Activated CD4-positive, alpha-beta T cell treated with anti-CD3 and anti-CD28 coated beads, Interleukin-2, amount 10 ng/mL, durations not matched to agents 7 days and 5 days (primary cell): ENCODE measurements at regions not wholly inside any gene's neighbourhood (a gene's known extent, or its start where the extent isn't known, plus 50 kb on each side); places are given as distances from the start of the nearest gene placed in this dataset.

ENCODE experiments used
- CTCF ChIA-PET: fragments of 350-600 bp; sonication (Branson Sonifier 250); formaldehyde crosslinking; loops from one replicate; lab custom pipeline; 2021; ENCODE audit warnings: antibody characterized with exemption; lab: Charles Lee
- POLR2A ChIA-PET: fragments of 350-600 bp; sonication (Branson Sonifier 250); formaldehyde crosslinking; loops from one replicate; lab custom pipeline; 2021; ENCODE audit warnings: antibody characterized with exemption; lab: Charles Lee
- DNase-seq: peaks from one replicate; pipeline ENCODE4 v3.0.0-alpha.2; 2020
- H3K27ac Mint-ChIP-seq: one replicate; pipeline ENCODE4 v1.8.0; 2021; ENCODE audit warnings: mild to moderate bottlenecking, moderate library complexity, mixed read lengths
- H3K27me3 Mint-ChIP-seq: one replicate; pipeline ENCODE4 v1.8.0; 2021; ENCODE audit warnings: mixed read lengths
- H3K36me3 Mint-ChIP-seq: one replicate; pipeline ENCODE4 v1.8.0; 2021; ENCODE audit warnings: low read depth, mixed read lengths
- H3K4me1 Mint-ChIP-seq: one replicate; pipeline ENCODE4 v1.8.0; 2021; ENCODE audit warnings: mixed read lengths
- H3K4me3 Mint-ChIP-seq: one replicate; pipeline ENCODE4 v1.8.0; 2021; ENCODE audit warnings: mild to moderate bottlenecking, moderate library complexity, mixed read lengths
- H3K9me3 Mint-ChIP-seq: one replicate; pipeline ENCODE4 v1.8.0; 2021; ENCODE audit warnings: mixed read lengths

GRCh38 chr13:111541752-111542529, 221.5 kb downstream of the TEX29 start:
- H3K4me1 Mint-ChIP-seq, result no peaks in the 10 kb centered on the region
- H3K27me3 Mint-ChIP-seq, result peaks cover 2% of the 10 kb centered on the region
- no peaks in the 10 kb centered on the region for H3K36me3 Mint-ChIP-seq
- peaks cover 4% of the 10 kb centered on the region for H3K9me3 Mint-ChIP-seq
- no peak overlapping the region for H3K27ac Mint-ChIP-seq
- POLR2A ChIA-PET, result no interaction called here
- CTCF ChIA-PET, result no interaction called here
- no peak overlapping the region for H3K4me3 Mint-ChIP-seq
- no peak for DNase-seq

- Mint-ChIP-seq H3K9me3 (peaks cover 4% of the 10 kb centered on the region), H3K4me3 (no peak overlapping the region), H3K27ac (no peak overlapping the region), H3K27me3 (no peaks in the 10 kb centered on the region), H3K4me1 (no peaks in the 10 kb centered on the region), H3K36me3 (no peaks in the 10 kb centered on the region)
- ChIA-PET POLR2A (no interaction called here), CTCF (no interaction called here)
- no peak for DNase-seq
Observed at GRCh38 chr13:111542530-111543341, 222.3 kb downstream of the TEX29 start.

GRCh38 chr13:111546921-111547675, 226.7 kb downstream of the TEX29 start:
- Mint-ChIP-seq H3K27me3 (no peaks in the 10 kb centered on the region), H3K9me3 (peaks cover 4% of the 10 kb centered on the region), H3K36me3 (no peaks in the 10 kb centered on the region), H3K4me3 (no peak overlapping the region), H3K27ac (no peak overlapping the region), H3K4me1 (no peaks in the 10 kb centered on the region)
- ChIA-PET CTCF (interaction anchor here (0.6 kb wide), 1 partner anchor 164 kb away, joined by 3 read pairs; no protein-coding TSS in a partner anchor), POLR2A (no interaction called here)
- no peak for DNase-seq

GRCh38 chr13:111547726-111548273, 227.4 kb downstream of the TEX29 start:
- no peak for DNase-seq
- ChIA-PET POLR2A (no interaction called here), CTCF (interaction anchor here (0.6 kb wide), 1 partner anchor 165 kb away, joined by 3 read pairs; no protein-coding TSS in a partner anchor)
- H3K27ac Mint-ChIP-seq, result no peak overlapping the region
- H3K36me3 Mint-ChIP-seq, result no peaks in the 10 kb centered on the region
- H3K4me1 Mint-ChIP-seq, result no peaks in the 10 kb centered on the region
- H3K27me3 Mint-ChIP-seq, result no peaks in the 10 kb centered on the region
- peaks cover 4% of the 10 kb centered on the region for H3K9me3 Mint-ChIP-seq
- no peak overlapping the region for H3K4me3 Mint-ChIP-seq

- CTCF ChIA-PET, result no interaction called here
Observed at GRCh38 chr13:111548301-111548700, 227.9 kb downstream of the TEX29 start.

GRCh38 chr13:111548805-111549204, 228.4 kb downstream of the TEX29 start:
- Mint-ChIP-seq H3K4me3 (no peak overlapping the region), H3K9me3 (peaks cover 4% of the 10 kb centered on the region), H3K27ac (no peak overlapping the region), H3K27me3 (no peaks in the 10 kb centered on the region), H3K36me3 (no peaks in the 10 kb centered on the region), H3K4me1 (no peaks in the 10 kb centered on the region)
- POLR2A ChIA-PET, result no interaction called here
- CTCF ChIA-PET, result no interaction called here
- no peak for DNase-seq

More at GRCh38 chr13:111548301-111548700, 227.9 kb downstream of the TEX29 start:
- POLR2A ChIA-PET, result no interaction called here
- Mint-ChIP-seq H3K4me1 (no peaks in the 10 kb centered on the region), H3K27ac (no peak overlapping the region), H3K36me3 (no peaks in the 10 kb centered on the region), H3K9me3 (peaks cover 4% of the 10 kb centered on the region), H3K4me3 (no peak overlapping the region), H3K27me3 (no peaks in the 10 kb centered on the region)
- no peak for DNase-seq

GRCh38 chr13:111549464-111549863, 229.0 kb downstream of the TEX29 start:
- H3K36me3 Mint-ChIP-seq, result no peaks in the 10 kb centered on the region
- no peak overlapping the region for H3K4me3 Mint-ChIP-seq
- ChIA-PET POLR2A (no interaction called here), CTCF (no interaction called here)
- H3K9me3 Mint-ChIP-seq, result peaks cover 4% of the 10 kb centered on the region
- no peaks in the 10 kb centered on the region for H3K27me3 Mint-ChIP-seq
- no peaks in the 10 kb centered on the region for H3K4me1 Mint-ChIP-seq
- DNase-seq, result no peak
- H3K27ac Mint-ChIP-seq, result no peak overlapping the region

- Mint-ChIP-seq H3K27ac (no peak overlapping the region), H3K27me3 (no peaks in the 10 kb centered on the region), H3K4me3 (no peak overlapping the region), H3K9me3 (peaks cover 4% of the 10 kb centered on the region), H3K36me3 (no peaks in the 10 kb centered on the region), H3K4me1 (no peaks in the 10 kb centered on the region)
- ChIA-PET POLR2A (no interaction called here), CTCF (no interaction called here)
- no peak for DNase-seq
Observed at GRCh38 chr13:111550062-111550461, 229.6 kb downstream of the TEX29 start.

GRCh38 chr13:111551204-111551820, 230.9 kb downstream of the TEX29 start:
- H3K36me3 Mint-ChIP-seq, result no peaks in the 10 kb centered on the region
- POLR2A ChIA-PET, result no interaction called here

GRCh38 chr13:111552891-111553655, 232.6 kb downstream of the TEX29 start:
- H3K27me3 Mint-ChIP-seq, result no peaks in the 10 kb centered on the region
- POLR2A ChIA-PET, result no interaction called here
- no peaks in the 10 kb centered on the region for H3K36me3 Mint-ChIP-seq
- no peaks in the 10 kb centered on the region for H3K4me1 Mint-ChIP-seq
- H3K9me3 Mint-ChIP-seq, result no peaks in the 10 kb centered on the region
- CTCF ChIA-PET, result interaction anchor here (0.6 kb wide), 1 partner anchor 510 kb away, joined by 5 read pairs; no protein-coding TSS in a partner anchor
- H3K27ac Mint-ChIP-seq, result no peak overlapping the region
- H3K4me3 Mint-ChIP-seq, result no peak overlapping the region
- no peak for DNase-seq

More at GRCh38 chr13:111551204-111551820, 230.9 kb downstream of the TEX29 start:
- no peak for DNase-seq
- Mint-ChIP-seq H3K4me1 (no peaks in the 10 kb centered on the region), H3K9me3 (peaks cover under 1% of the 10 kb centered on the region), H3K27me3 (no peaks in the 10 kb centered on the region), H3K27ac (no peak overlapping the region), H3K4me3 (no peak overlapping the region)
- CTCF ChIA-PET, result no interaction called here

GRCh38 chr13:111554539-111555267, 234.3 kb downstream of the TEX29 start:
- ChIA-PET POLR2A (no interaction called here), CTCF (no interaction called here)
- no peak for DNase-seq
- no peaks in the 10 kb centered on the region for H3K9me3 Mint-ChIP-seq
- H3K27ac Mint-ChIP-seq, result no peak overlapping the region
- no peaks in the 10 kb centered on the region for H3K4me1 Mint-ChIP-seq
- H3K27me3 Mint-ChIP-seq, result no peaks in the 10 kb centered on the region
- H3K36me3 Mint-ChIP-seq, result no peaks in the 10 kb centered on the region
- no peak overlapping the region for H3K4me3 Mint-ChIP-seq
